Peyer's patch (tissue), 4 donors: ENCODE measurements at regions not wholly inside any gene's neighbourhood (a gene's known extent, or its start where the extent isn't known, plus 50 kb on each side); places are given as distances from the start of the nearest gene placed in this dataset.

ENCODE experiments used
- CTCF ChIP-seq, 6 experiments: fragments of 450-650 bp in 4 of 6; fragments of 200-600 bp in 2 of 6; sonication (generic) in 1 of 6; IDR thresholded peaks; one replicate each; pipeline ENCODE4 v1.5.1; 2017 to 2019; ENCODE audit warnings: antibody characterized with exemption in 6 of 6, mild to moderate bottlenecking in 3 of 6, moderate library complexity in 1 of 6
- POLR2A ChIP-seq, 2 donors: fragments of 450-650 bp; IDR thresholded peaks; one replicate each; pipeline ENCODE4 v1.5.1; 2017; ENCODE audit warnings: antibody characterized with exemption in 2 of 2, mild to moderate bottlenecking in 2 of 2, moderate library complexity in 2 of 2

DNA sequence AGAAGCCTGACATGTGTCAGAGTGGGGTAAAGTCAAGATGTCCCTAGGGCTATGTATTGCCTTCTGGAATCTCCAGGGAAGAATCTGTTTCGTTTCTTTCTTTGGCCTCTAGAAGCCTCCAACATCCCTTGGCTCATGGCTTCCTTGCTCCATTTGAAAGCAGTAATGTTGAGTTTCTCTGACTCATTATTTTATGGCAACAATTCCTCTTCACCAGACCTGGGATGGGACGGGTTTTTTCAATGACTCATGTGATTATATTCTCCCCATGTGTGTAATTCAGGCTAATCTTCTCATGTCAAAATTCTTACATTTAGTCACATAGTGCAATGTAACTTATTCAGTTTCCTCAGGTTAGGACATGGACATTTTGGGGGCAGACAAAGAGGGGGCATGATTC is 1038.6 kb downstream of the CBLN2 start:
- TF ChIP-seq CTCF (IDR thresholded peaks at IDR 0.05) (no peak), POLR2A (IDR thresholded peaks at IDR 0.05) (no peak)
